ENCODE measurements at regions not wholly inside any gene's neighbourhood (a gene's known extent, or its start where the extent isn't known, plus 50 kb on each side); places are given as distances from the start of the nearest gene placed in this dataset.
"Not testable (repeated sequence)": the region's sequence is repeated elsewhere in the genome, so short reads cannot be mapped to it uniquely, and the experiment has no call there.

DNA sequence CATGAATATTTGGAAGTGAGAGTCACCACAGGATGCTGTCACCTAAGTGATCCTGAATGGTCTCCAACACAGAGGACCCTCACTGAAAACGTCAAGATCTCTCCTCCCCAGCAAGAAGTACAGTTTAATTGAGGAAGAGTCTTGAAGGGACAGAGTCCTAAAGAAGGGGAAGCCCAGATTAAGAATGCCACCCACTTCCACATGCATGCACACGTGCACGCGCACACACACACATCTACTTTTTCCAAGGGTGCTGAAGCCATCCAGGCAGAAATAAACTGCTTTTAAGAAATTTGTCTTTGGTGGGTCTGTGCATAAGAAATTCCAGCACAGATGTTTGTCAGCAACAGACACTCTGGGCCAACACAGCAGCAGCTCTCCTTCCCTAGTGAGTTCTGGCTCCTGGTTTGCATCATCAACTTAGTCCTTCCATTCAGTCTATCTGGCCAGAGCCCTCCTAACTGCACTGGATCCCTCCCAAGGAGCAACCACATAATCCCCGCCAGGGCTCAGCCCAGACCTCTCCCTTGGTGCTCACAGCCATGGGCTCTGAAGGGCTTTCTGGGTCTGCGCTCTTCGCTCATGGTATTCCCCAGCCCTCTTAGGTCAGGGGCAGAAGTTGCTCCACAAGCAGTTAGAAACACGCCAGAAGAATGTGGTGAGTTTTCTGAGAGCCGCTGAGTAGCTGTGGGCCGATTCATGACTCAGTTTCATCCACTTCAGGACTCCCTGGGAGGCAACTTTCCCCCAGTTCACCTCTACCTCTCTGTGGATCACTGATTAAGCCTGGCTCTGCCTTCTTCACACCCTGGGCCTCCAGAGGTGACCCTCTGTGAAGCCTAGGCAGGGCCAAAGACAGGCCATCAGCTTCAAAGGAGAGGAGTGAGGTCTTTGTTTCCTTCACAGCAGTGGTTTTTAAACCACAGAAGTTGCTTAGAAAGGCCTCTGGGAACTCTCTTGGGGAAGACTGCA, 132.6 kb upstream of the LIPC start:
- DNase-seq = no peak

GRCh38 chr15:58302832-58303231, 129.0 kb upstream of the LIPC start:
- DNase-seq = no peak

- DNase-seq = no peak
These were observed 128.6 kb upstream of the LIPC start for GRCh38 chr15:58303236-58303635.

DNA sequence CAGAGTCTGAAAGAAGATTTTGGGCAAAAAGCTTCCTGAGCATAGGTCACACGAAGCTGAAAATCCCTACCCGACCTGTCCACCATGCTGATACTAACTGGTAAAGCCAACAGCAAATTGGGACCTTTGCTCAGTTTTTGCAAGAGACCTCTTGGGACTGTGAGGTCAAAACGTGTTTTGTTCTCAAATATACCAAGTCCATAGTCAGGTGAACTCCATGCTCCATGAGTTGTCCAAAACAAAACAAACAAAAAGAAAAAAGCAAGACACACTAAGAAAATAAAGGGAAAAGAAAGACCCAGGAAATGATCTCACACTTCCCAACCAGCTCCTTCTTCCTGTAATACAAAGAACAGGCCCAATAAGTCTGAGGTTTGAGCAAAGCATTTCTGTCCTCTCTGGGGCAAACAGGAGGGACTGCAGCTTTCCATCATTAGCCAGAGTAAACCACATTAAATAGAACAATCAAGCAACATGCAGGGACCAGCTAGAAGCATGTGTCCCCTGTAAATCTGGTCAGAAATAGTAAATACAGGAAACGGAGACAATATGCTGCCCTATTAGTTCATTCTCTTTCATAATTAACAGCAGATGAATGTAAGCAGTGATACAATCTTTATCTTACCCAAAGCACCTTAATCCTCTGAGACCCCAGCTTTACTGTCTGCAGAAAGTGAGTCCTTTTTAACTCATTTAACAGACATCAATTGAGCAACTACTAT, 125.0 kb upstream of the LIPC start:
- no peak for DNase-seq

- no peak for DNase-seq
These were observed 124.4 kb upstream of the LIPC start for GRCh38 chr15:58307313-58307961.

GRCh38 chr15:58308742-58309355, 122.9 kb upstream of the LIPC start:
- no peak for DNase-seq

- no peak for DNase-seq
These were observed 121.5 kb upstream of the LIPC start for GRCh38 chr15:58309963-58310928.

DNA sequence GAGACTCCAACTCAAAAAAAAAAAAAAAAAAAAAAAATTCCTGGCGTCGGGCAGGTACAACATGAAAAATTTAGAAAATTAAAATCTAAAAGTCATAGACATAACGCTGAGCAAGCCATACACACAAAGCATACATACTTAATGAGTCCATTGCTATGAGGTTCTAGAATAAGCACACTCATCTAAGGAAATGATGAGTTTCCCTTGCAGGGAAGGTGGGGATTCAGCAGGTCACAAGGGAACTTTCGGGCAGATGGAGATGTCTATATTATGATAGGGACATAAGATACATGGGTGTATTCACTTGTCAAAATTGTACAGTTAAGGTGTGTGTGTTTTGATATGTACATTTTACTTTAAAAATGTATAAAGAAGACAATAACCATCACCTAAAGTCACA, 120.2 kb upstream of the LIPC start:
- DNase-seq = no peak

DNA sequence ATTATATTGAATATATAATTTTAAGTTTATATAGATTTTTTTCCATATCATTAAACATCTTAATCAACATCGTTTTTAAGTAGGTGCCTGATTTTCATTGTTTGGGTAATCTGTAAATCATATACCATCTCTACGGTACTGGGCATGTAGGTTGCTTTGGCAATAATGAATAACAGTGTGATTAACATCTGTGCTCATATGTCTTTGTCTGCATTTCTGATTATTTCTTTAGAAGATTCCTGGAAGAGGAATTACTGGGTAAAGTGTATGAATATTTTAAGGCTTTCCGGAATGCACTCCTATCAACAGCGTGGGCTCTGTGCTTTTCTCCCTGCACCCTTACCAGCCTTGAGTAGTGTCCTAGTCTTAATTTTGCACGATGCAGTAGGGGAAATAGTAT, 119.8 kb upstream of the LIPC start:
- DNase-seq = no peak

DNA sequence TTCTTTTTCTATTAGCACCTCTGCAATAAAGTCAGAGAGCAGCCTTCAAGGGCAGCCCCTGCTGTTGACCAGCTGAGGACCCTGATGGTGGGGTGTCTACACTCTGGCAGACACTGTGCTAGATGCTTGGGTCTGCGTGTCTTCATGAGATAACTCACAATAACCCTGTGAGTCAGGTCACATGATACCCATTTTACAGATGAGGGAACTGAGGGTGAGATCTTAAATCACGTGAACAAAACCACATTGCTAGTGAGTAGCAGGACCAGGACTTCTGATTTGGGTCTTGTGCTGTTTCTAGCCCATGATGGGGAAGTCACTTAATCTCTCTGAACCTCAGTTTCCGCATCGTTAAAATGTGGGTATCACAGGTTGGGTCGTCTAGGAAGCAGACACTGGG, 118.5 kb upstream of the LIPC start:
- no peak for DNase-seq

DNA sequence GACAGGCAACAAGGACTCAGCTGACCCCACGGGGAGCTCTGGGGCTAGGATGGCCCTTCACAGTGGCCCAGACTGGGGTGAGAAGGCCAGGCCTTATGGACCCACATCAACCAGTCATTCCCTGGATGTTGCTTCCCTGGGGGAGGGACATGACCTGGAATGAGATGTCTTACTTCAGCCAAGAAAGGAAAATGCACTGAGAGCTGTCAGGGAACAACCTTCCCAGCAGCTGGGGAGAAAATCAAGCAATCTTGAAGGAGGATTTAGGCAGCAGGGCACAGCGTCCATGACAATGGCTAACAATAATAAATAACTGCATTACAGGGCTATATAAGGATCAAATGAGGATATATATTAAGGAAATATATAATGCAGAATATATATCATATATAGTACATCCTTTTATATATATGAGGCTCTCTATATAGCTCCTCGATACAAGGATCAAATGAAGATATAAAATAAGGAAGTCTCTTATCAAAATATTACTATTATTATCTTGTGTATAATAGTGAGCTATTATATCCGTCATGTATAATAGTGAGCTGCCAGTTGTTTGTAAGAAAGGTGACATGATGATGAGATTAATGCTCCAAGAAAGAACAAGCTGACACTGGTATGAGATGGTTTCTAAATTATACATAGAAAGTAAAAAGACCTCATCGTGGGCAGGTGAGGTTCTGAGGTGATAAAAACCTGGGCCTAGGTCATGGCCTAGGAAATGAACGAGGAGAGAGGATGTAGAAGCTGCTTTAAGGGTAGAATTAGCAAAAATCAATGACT, 117.8 kb upstream of the LIPC start:
- no peak for DNase-seq

GRCh38 chr15:58314593-58315216, 117.1 kb upstream of the LIPC start:
- no peak for DNase-seq

DNA sequence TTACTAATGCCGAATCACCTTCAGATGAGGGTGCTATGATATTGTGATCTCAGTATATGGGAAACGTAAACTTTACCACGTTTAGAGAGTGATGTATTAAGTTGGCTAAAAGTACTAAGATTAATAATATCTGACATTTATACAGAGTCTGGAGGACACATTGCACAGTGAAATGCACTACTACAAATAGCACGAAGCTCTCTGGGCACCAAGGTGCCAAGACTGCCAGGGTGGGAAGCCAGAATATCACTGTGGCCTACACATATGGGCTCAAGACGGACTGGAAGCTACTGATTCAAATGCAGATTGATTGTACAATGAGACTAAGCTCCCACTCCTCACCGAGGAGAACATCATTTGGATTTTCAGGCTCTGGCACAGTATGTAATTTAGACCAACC, 113.3 kb upstream of the LIPC start:
- DNase-seq = no peak

DNA sequence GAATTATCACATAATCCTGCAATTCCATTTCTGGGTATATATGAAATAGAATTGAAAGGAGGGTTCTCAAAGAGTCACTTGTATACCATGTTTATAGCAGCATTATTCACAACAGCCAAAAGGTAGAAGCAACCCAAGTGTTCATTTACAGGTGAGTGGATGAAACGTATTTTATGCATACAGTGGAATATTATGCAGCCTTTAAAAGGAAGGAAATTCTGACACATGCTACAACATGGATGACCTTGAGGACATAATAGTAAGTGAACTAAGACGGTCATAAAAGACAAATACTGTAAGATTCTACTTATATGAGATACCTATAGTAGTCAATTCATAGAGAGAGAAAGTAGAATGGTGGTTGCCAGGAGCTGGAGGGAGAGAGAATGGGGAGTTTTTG, 110.8 kb upstream of the LIPC start:
- no peak for DNase-seq

DNA sequence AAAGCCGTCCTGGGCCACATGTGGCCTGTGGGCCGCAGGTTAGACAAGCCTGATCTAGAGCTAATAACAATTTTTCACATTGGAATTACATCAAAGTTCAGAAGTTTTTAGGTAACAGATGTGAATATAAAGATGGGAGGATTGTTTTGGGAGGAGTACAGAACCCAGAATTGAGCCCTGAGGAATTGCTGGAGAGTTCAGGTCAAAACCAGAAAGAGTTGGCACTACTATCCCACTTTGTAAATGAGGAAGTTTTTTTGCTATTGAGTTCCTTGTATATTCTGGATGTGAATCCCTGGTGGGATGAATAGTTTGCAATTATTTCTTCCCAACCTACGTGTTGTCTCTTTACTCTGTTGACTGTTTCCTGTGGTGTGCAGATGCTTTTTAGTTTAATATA, 109.5 kb upstream of the LIPC start:
- no peak for DNase-seq

DNA sequence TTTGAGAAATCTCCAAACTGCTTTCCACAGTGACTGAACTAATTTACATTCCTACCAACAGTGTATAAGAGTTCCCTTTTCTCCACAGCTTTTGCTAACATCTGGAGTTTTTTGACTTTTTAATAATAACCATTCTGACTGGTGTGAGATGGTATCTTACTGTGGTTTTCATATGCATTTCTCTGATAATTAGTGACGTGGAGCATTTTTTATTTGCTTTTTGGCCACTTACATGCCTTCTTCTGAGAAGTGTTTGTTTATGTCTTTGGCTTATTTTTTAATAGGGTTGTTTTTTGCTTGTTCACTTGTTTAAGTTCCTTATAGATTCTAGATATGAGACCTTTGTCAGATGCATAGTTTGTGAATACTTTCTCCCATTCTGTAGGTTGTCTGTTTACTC, 108.5 kb upstream of the LIPC start:
- not testable (repeated sequence) for DNase-seq

DNA sequence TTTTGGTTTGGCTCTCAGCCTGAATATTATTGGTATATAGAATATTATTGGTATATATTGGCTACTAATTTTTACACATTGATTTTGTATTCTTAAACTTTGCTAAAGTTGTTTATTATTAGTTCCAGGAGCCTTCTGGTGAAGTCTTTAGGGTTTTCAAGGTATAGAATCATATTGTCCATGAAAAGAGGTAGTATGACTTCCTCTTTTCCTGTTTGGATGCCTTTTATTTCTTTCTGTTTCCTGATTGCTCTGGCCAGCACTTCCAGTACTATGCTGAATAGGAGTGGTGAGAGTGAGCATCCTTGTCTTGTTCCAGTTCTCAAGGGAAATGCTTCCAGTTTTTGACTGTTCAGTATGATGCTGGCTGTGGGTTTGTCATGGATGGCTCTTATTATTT, 107.3 kb upstream of the LIPC start:
- DNase-seq = no peak

DNA sequence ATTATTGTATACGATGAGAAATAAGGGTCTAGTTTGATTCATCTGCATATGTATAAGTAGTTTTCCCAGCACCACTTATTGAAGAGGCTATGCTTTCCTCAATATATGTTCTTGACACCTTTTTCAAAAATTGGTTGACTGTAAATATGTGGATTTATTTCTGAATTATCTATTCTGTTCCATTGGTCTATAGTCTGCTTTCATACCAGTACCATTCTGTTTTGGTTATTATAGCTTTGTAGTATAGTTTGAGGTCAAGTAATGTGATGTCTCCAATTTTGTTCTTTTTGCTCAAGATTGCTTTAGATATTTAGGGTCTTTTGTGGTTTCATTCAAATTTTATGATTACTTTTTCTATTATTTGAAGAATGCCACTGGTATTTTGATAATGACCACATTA, 103.8 kb upstream of the LIPC start:
- no peak for DNase-seq

GRCh38 chr15:58329211-58329610, 102.6 kb upstream of the LIPC start:
- no peak for DNase-seq

- DNase-seq = no peak
These were observed 101.8 kb upstream of the LIPC start for GRCh38 chr15:58329781-58330671.
